NCI-H748 (cell line): ENCODE measurements at regions not wholly inside any gene's neighbourhood (a gene's known extent, or its start where the extent isn't known, plus 50 kb on each side); places are given as distances from the start of the nearest gene placed in this dataset.
"Not testable (repeated sequence)": the region's sequence is repeated elsewhere in the genome, so short reads cannot be mapped to it uniquely, and the experiment has no call there.

Experiments
- DNase-seq: peaks from one replicate; lab custom pipeline; 2025; ENCODE audit not compliant: unreplicated experiment; lab: John Stamatoyannopoulos, UW

- peak; percentile 61 for DNase-seq
Measured at GRCh38 chr4:83929550-83929949, 393.6 kb downstream of the GPAT3 start.

- DNase-seq = no peak
Measured at GRCh38 chr4:83926950-83927349, 391.0 kb downstream of the GPAT3 start.

GRCh38 chr4:83923341-83923740 is 387.4 kb downstream of the GPAT3 start:
- no peak for DNase-seq

DNA sequence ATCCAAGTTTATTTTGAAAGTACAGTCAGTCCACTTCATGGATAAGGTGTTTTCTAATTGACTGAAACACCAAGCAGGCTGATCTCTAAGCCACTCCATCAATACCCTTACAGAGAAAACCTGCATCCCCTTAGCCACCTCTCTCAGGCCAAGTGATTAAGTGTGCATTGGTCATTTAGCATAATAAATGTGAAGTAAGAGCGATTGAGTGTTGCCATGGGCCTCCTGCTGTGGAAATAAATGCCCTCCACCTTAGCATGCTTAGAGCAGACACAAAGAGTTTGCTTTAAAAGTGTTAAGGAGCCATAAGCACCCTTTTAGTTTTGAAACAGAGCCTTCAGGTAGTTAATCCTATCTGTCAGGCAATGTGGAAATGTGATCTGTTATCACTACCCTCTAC is 386.5 kb downstream of the GPAT3 start:
- DNase-seq = peak; percentile 12

- DNase-seq = no peak
Measured at GRCh38 chr4:83921124-83921523, 385.2 kb downstream of the GPAT3 start.

DNA sequence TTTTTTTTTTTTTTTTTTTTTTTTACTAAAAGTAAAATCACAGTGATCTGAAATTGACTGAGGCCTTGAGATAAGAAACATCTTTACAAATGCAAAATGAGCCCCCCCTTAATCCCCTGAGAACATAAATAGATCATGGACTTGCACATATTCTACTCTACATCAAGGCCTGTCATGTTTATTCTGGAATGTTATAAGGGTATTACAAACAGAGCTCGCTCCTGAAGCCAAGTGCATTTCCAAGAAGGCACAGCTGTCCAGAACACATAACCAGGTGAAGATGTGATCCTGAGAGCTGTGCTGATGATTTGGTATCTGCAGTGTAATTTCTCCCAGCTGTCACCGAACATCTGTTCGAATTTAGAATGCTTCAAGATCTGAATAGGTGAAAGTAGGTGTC is 384.5 kb downstream of the GPAT3 start:
- DNase-seq = no peak

DNA sequence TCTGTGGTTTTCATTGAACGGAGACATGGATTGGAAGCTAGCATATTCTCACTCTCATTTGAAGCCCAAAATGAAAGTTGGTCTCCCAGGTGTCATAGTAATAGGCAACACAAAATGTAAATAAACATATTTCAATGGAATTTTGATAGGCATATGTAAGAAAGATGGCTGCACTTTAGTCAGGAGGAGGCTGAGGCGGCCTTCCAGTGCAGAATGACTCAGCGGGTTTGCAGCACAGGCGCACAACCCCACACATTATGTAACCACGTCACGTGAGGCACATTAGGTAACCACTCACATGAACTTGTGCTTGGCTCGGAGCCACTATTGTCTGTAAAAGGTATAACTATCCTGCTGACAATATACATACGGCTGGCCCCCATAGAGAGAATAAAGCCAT is 381.7 kb downstream of the GPAT3 start:
- DNase-seq = no peak

- no peak for DNase-seq
Measured at GRCh38 chr4:83910693-83911092, 374.8 kb downstream of the GPAT3 start.

DNA sequence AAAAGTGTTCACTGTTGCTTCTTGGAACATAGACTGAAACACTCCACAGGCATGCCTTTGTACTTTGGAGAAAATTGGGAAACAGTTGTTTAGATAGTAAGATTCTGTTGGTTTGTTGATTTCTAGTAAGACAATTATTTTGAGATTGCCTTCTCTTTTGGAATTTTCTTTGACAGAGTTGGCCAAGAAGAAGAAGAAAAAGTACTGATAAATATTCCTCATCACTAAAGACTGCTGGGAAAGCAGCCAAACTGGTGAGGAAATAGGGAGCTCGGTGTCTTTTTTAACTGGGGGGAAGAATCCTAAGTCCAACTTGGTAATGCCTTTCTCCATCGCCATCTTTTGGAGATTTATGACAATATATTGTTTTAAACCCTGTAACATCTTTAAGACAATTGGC is 370.7 kb downstream of the GPAT3 start:
- DNase-seq = no peak

DNA sequence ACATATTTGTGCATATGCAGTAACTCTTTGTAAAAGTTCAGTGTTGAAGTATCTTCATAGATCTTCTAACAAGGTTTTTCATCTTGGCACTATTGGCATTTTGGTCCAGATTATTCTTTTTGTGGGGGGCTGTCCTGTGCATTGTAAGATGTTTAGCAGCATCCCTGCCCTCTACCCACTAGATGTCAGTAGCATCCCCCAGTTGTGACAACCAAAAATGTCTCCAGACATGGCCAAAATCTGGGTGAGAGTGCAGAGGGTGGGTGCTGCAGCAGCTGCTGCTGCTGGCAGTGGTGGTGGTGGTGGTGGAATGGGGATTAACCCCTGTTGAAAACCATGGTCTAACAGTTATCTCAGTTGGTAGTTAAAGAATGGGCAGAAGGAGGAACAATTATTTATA is 370.0 kb downstream of the GPAT3 start:
- peak; percentile 50 for DNase-seq

GRCh38 chr4:83903740-83904139 is 367.8 kb downstream of the GPAT3 start:
- DNase-seq = not testable (repeated sequence)

DNA sequence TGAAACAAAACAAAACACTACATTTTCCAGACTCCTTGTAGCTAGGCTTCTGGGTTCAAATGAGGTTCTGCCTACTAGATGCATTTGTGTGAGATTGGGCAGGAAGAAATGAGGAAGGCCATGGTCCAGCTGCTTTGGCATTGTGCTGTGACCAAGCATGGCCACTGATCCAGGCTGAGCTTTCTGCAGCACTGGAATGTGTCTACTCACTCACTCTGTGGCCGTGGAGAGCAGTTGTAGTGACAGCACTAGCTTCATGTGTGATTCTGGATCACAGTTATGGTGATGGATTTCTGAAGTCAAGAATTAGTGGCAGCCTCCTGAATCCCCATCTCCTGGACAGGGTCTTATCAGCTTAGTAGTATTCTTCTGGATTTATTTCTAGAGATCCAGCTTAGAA is 358.9 kb downstream of the GPAT3 start:
- no peak for DNase-seq

GRCh38 chr4:83890816-83891215 is 354.9 kb downstream of the GPAT3 start:
- no peak for DNase-seq

GRCh38 chr4:83890231-83890630 is 354.3 kb downstream of the GPAT3 start:
- no peak for DNase-seq

- no peak for DNase-seq
Measured at GRCh38 chr4:83889802-83890201, 353.9 kb downstream of the GPAT3 start.

DNA sequence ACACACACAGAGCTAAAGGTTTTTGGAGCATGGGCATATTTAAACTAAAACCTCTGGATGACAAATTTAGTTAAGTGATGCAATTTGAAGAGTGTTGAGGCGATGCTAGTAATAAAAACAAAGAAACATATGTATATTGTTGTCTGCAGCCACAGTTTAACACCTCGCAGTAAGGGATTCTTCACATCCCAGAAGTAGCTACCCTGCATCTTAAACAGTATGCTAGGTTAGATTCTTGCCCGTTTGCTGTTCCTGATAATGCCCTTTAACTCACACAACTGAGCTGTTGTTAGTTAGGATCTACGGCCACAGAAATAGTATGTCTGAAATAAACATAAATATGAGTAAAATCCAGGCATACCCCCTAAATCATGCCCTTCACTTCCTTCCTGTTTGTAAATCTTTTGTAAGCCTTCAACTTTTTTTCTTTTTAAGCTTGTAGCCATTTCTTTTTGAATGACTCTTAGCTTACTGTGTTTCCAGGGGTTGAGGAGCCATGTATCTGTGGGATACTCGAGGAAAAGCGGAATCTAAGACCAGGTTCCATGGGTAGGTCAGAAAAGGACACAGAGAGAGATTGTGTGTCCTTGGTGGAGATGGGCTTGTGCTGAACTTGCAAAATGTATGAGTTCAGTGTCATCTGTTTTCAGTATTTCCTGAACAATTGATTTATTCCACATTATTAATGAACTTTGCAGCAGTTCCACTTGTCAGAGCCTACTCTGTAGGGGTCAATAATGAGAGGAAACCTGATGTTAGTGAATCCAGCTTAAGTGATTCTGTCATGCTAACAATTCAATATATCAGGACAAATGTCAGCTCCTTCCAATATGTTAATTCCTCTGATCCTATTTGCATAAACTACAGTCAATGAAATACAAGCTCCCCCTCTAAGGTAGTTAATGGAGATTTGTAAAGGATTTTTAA is 349.6 kb downstream of the GPAT3 start:
- DNase-seq = no peak

GRCh38 chr4:83876047-83876446 is 340.1 kb downstream of the GPAT3 start:
- no peak for DNase-seq

- no peak for DNase-seq
Measured at GRCh38 chr4:83875437-83875836, 339.5 kb downstream of the GPAT3 start.

DNA sequence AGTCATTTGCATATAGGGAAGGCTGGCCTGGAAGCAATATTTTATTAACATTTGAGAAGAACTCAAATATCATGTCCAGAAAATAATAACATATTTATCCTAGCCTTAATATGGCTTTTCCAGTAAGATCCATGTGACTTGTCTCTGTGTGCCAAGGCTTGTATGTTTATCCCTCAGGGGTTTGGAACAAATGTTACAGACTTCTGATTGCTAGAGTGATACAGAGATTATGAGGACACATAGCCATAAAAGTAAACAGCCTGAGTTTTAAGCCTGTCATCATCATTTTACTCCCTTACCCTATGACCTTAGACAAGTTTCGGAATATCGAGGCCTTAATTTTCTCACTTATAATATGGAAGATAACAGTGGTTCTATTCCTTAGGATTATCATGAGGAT is 338.1 kb downstream of the GPAT3 start:
- DNase-seq = no peak

DNA sequence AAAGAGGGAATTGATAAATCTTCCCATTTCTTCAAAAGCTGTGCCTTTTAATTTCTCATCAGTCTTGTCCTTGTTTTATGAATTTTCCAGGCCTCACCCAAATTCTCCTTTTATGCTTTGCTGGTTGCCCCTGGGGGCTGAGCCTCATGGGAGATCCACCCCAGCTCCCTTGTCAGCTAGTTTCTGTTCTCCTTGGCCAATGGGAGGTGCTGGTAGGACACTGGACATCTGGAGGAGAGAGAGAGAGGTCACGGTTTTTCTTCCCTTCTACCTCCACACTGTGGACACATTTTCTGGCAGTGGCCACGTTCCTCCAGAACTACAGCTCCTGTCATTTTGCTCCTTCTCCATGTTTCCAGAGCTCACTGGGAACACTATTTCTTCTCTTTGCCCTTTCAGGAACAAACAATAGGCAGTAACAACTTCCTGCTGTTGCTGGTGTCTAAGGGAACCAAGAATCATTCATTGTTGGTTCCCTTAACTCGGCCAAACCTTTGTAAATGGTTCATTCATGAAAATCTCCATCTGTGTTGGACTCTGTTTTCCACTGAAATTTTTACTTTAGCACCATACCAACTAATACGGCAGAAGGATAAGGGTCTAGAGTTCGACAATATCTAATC is 334.5 kb downstream of the GPAT3 start:
- no peak for DNase-seq

- no peak for DNase-seq
Measured at GRCh38 chr4:83866834-83867621, 331.1 kb downstream of the GPAT3 start.
